NCI-H510A (cell line): ENCODE measurements at regions not wholly inside any gene's neighbourhood (a gene's known extent, or its start where the extent isn't known, plus 50 kb on each side); places are given as distances from the start of the nearest gene placed in this dataset.
A peak's percentile ranks its signal among the peaks of the same experiment; 100 is the strongest.

ENCODE experiments used
- DNase-seq: peaks from one replicate; lab custom pipeline; 2025; lab: John Stamatoyannopoulos, UW

- DNase-seq, result no peak
Observed at GRCh38 chr2:217064234-217065011, 204.6 kb upstream of the TNP1 start.

GRCh38 chr2:217063238-217063755 lies 203.4 kb upstream of the TNP1 start:
- no peak for DNase-seq

GRCh38 chr2:217062768-217063167 lies 202.9 kb upstream of the TNP1 start:
- DNase-seq, result no peak

GRCh38 chr2:217061916-217062505 lies 202.1 kb upstream of the TNP1 start:
- no peak for DNase-seq

- no peak for DNase-seq
Observed at GRCh38 chr2:217060951-217061547, 201.2 kb upstream of the TNP1 start.

- DNase-seq, result no peak
Observed at GRCh38 chr2:217060516-217060915, 200.7 kb upstream of the TNP1 start.

- DNase-seq, result no peak
Observed at GRCh38 chr2:217058791-217059755, 199.2 kb upstream of the TNP1 start.

- DNase-seq, result no peak
Observed at GRCh38 chr2:217057773-217058172, 197.9 kb upstream of the TNP1 start.

GRCh38 chr2:217055624-217056023 lies 195.8 kb upstream of the TNP1 start:
- no peak for DNase-seq

- DNase-seq, result no peak
Observed at GRCh38 chr2:217054791-217055190, 194.9 kb upstream of the TNP1 start.

- DNase-seq, result no peak
Observed at GRCh38 chr2:217052856-217053577, 193.2 kb upstream of the TNP1 start.

GRCh38 chr2:217051416-217051815 lies 191.6 kb upstream of the TNP1 start:
- DNase-seq, result no peak

- DNase-seq, result no peak
Observed at GRCh38 chr2:217049956-217050355, 190.1 kb upstream of the TNP1 start.

GRCh38 chr2:217049422-217049821 lies 189.6 kb upstream of the TNP1 start:
- no peak for DNase-seq

GRCh38 chr2:217048730-217049129 lies 188.9 kb upstream of the TNP1 start:
- peak; percentile 42 for DNase-seq

GRCh38 chr2:217047631-217048030 lies 187.8 kb upstream of the TNP1 start:
- DNase-seq, result no peak

- no peak for DNase-seq
Observed at GRCh38 chr2:217047209-217047608, 187.3 kb upstream of the TNP1 start.

- no peak for DNase-seq
Observed at GRCh38 chr2:217045700-217046475, 186.0 kb upstream of the TNP1 start.

- no peak for DNase-seq
Observed at GRCh38 chr2:217040099-217040498, 180.2 kb upstream of the TNP1 start.

GRCh38 chr2:217038001-217038400 lies 178.1 kb upstream of the TNP1 start:
- no peak for DNase-seq

GRCh38 chr2:217037353-217037752 lies 177.5 kb upstream of the TNP1 start:
- DNase-seq, result no peak
